ENCODE measurements at regions not wholly inside any gene's neighbourhood (a gene's known extent, or its start where the extent isn't known, plus 50 kb on each side); places are given as distances from the start of the nearest gene placed in this dataset.
"Not testable (repeated sequence)": the region's sequence is repeated elsewhere in the genome, so short reads cannot be mapped to it uniquely, and the experiment has no call there.

- H4K91ac ChIP-seq (ENCODE audit: low read depth, low read length); H3K18ac ChIP-seq (ENCODE audit: low read length); H3K27me3 ChIP-seq (ENCODE audit: insufficient read depth, low read length); H3K79me1 ChIP-seq (ENCODE audit: low read length); H3K9ac ChIP-seq (ENCODE audit: low read length); H3K36me3 ChIP-seq (ENCODE audit: control insufficient read depth in 1 of 2, insufficient read depth in 2 of 2, low read length in 2 of 2); H3K4ac ChIP-seq (ENCODE audit: low read depth, low read length); H3K27ac ChIP-seq (ENCODE audit: low read depth, low read length); H3K4me2 ChIP-seq (ENCODE audit: low read length); H2BK5ac ChIP-seq (ENCODE audit: low read depth, low read length, poor library complexity); H2AFZ ChIP-seq (ENCODE audit: insufficient read depth, low read length, poor library complexity); H3K23ac ChIP-seq (ENCODE audit: low read length); H4K12ac ChIP-seq (ENCODE audit: low read depth, low read length); H3K9me3 ChIP-seq (ENCODE audit: insufficient read depth, low read depth, low read length); H2BK12ac ChIP-seq (ENCODE audit: low read length); H3K4me1 ChIP-seq (ENCODE audit: control insufficient read depth in 1 of 2, insufficient read depth in 2 of 2, low read length in 2 of 2); H2BK120ac ChIP-seq (ENCODE audit: insufficient read depth, low read length, poor library complexity); H3K79me2 ChIP-seq (ENCODE audit: control insufficient read depth, insufficient read depth, low read length, poor library complexity); H4K8ac ChIP-seq (ENCODE audit: low read depth, low read length); H3K4me3 ChIP-seq (ENCODE audit: low read depth, low read length); DNase-seq; H3K14ac ChIP-seq (ENCODE audit: low read length); H2AK5ac ChIP-seq (ENCODE audit: low read length): not testable (repeated sequence)
- no CpG with 5 or more reads among the region's 1 CpG for WGBS (ENCODE audit: extremely low coverage, insufficient coverage, insufficient read length)
Observed at GRCh38 chr4:112838015-112838414, 201.1 kb downstream of the LARP7 start.

GRCh38 chr4:112840061-112840460 is 203.1 kb downstream of the LARP7 start:
- Histone ChIP-seq H2BK120ac (ENCODE audit: insufficient read depth, low read length, poor library complexity) (no peak overlapping the region), H3K9me3 (ENCODE audit: insufficient read depth, low read depth, low read length) (peaks cover 7% of the 10 kb centered on the region), H3K4ac (ENCODE audit: low read depth, low read length) (no peak overlapping the region), H2AFZ (ENCODE audit: insufficient read depth, low read length, poor library complexity) (no peak overlapping the region), H3K4me1 (ENCODE audit: control insufficient read depth in 1 of 2, insufficient read depth in 2 of 2, low read length in 2 of 2) (no peaks in the 10 kb centered on the region), H3K4me3 (ENCODE audit: low read depth, low read length) (no peak overlapping the region), H3K79me1 (ENCODE audit: low read length) (no peaks in the 10 kb centered on the region), H3K79me2 (ENCODE audit: control insufficient read depth, insufficient read depth, low read length, poor library complexity) (no peaks in the 10 kb centered on the region), H3K36me3 (ENCODE audit: control insufficient read depth in 1 of 2, insufficient read depth in 2 of 2, low read length in 2 of 2) (no peaks in the 10 kb centered on the region), H4K8ac (ENCODE audit: low read depth, low read length) (no peak overlapping the region), H4K91ac (ENCODE audit: low read depth, low read length) (no peak overlapping the region), H2BK5ac (ENCODE audit: low read depth, low read length, poor library complexity) (no peak overlapping the region), H3K14ac (ENCODE audit: low read length) (no peak overlapping the region), H3K27ac (ENCODE audit: low read depth, low read length) (no peak overlapping the region), H3K9ac (ENCODE audit: low read length) (no peak overlapping the region), H3K18ac (ENCODE audit: low read length) (no peak overlapping the region), H3K27me3 (ENCODE audit: insufficient read depth, low read length) (no peaks in the 10 kb centered on the region), H2BK12ac (ENCODE audit: low read length) (no peak overlapping the region), H3K23ac (ENCODE audit: low read length) (no peak overlapping the region), H2AK5ac (ENCODE audit: low read length) (no peak overlapping the region), H4K12ac (ENCODE audit: low read depth, low read length) (no peak overlapping the region), H3K4me2 (ENCODE audit: low read length) (no peak overlapping the region)
- no peak for DNase-seq

GRCh38 chr4:112840619-112841018 is 203.7 kb downstream of the LARP7 start:
- H3K23ac ChIP-seq (ENCODE audit: low read length): no peak overlapping the region
- no peak overlapping the region for H4K12ac ChIP-seq (ENCODE audit: low read depth, low read length)
- no peak overlapping the region for H3K14ac ChIP-seq (ENCODE audit: low read length)
- H2AK5ac ChIP-seq (ENCODE audit: low read length): no peak overlapping the region
- no peak overlapping the region for H2BK12ac ChIP-seq (ENCODE audit: low read length)
- no peak overlapping the region for H3K4me2 ChIP-seq (ENCODE audit: low read length)
- H3K4me3 ChIP-seq (ENCODE audit: low read depth, low read length): no peak overlapping the region
- peaks cover 7% of the 10 kb centered on the region for H3K9me3 ChIP-seq (ENCODE audit: insufficient read depth, low read depth, low read length)
- H3K79me2 ChIP-seq (ENCODE audit: control insufficient read depth, insufficient read depth, low read length, poor library complexity): no peaks in the 10 kb centered on the region
- no CpG with 5 or more reads among the region's 1 CpG for WGBS (ENCODE audit: extremely low coverage, insufficient coverage, insufficient read length)
- H2AFZ ChIP-seq (ENCODE audit: insufficient read depth, low read length, poor library complexity): no peak overlapping the region
- H3K27ac ChIP-seq (ENCODE audit: low read depth, low read length): no peak overlapping the region
- H3K36me3 ChIP-seq (ENCODE audit: control insufficient read depth in 1 of 2, insufficient read depth in 2 of 2, low read length in 2 of 2): no peaks in the 10 kb centered on the region
- DNase-seq: no peak
- H2BK5ac ChIP-seq (ENCODE audit: low read depth, low read length, poor library complexity): no peak overlapping the region
- H3K18ac ChIP-seq (ENCODE audit: low read length): no peak overlapping the region
- no peak overlapping the region for H4K91ac ChIP-seq (ENCODE audit: low read depth, low read length)
- H3K9ac ChIP-seq (ENCODE audit: low read length): no peak overlapping the region
- no peak overlapping the region for H4K8ac ChIP-seq (ENCODE audit: low read depth, low read length)
- no peaks in the 10 kb centered on the region for H3K4me1 ChIP-seq (ENCODE audit: control insufficient read depth in 1 of 2, insufficient read depth in 2 of 2, low read length in 2 of 2)
- no peak overlapping the region for H3K4ac ChIP-seq (ENCODE audit: low read depth, low read length)
- H3K27me3 ChIP-seq (ENCODE audit: insufficient read depth, low read length): no peaks in the 10 kb centered on the region
- H3K79me1 ChIP-seq (ENCODE audit: low read length): no peaks in the 10 kb centered on the region
- H2BK120ac ChIP-seq (ENCODE audit: insufficient read depth, low read length, poor library complexity): no peak overlapping the region

DNA sequence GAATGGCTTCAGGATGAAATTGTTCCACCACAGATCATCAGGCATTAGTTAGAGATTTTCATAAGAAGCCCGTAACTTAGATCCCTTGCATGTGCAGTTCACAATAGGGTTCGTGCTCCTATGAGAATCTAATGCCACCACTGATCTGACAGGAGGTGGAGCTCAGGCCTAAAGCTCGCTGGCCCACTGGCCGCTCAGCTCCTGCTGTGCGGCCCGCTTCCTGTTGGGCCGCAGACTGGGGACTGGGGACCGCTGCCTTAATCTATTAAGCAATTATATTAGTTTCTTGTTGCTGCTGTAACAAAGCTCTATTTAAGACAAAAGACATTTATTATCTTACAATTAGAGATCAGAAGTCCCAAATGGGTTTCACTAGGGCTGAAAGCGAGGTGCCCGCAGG is 205.6 kb downstream of the LARP7 start:
- Histone ChIP-seq H3K79me2 (ENCODE audit: control insufficient read depth, insufficient read depth, low read length, poor library complexity) (no peaks in the 10 kb centered on the region), H4K8ac (ENCODE audit: low read depth, low read length) (no peak overlapping the region), H3K9ac (ENCODE audit: low read length) (no peak overlapping the region), H3K4me2 (ENCODE audit: low read length) (no peak overlapping the region), H3K9me3 (ENCODE audit: insufficient read depth, low read depth, low read length) (peaks cover under 1% of the 10 kb centered on the region), H4K91ac (ENCODE audit: low read depth, low read length) (no peak overlapping the region), H3K14ac (ENCODE audit: low read length) (no peak overlapping the region), H3K4me3 (ENCODE audit: low read depth, low read length) (no peak overlapping the region), H3K27ac (ENCODE audit: low read depth, low read length) (no peak overlapping the region), H2AK5ac (ENCODE audit: low read length) (no peak overlapping the region), H3K79me1 (ENCODE audit: low read length) (no peaks in the 10 kb centered on the region), H3K36me3 (ENCODE audit: control insufficient read depth in 1 of 2, insufficient read depth in 2 of 2, low read length in 2 of 2) (no peaks in the 10 kb centered on the region), H3K23ac (ENCODE audit: low read length) (no peak overlapping the region), H2BK5ac (ENCODE audit: low read depth, low read length, poor library complexity) (no peak overlapping the region), H3K4me1 (ENCODE audit: control insufficient read depth in 1 of 2, insufficient read depth in 2 of 2, low read length in 2 of 2) (no peaks in the 10 kb centered on the region), H3K18ac (ENCODE audit: low read length) (no peak overlapping the region), H2BK120ac (ENCODE audit: insufficient read depth, low read length, poor library complexity) (no peak overlapping the region), H4K12ac (ENCODE audit: low read depth, low read length) (no peak overlapping the region), H2AFZ (ENCODE audit: insufficient read depth, low read length, poor library complexity) (no peak overlapping the region), H3K27me3 (ENCODE audit: insufficient read depth, low read length) (no peaks in the 10 kb centered on the region), H3K4ac (ENCODE audit: low read depth, low read length) (no peak overlapping the region), H2BK12ac (ENCODE audit: low read length) (no peak overlapping the region)
- DNase-seq: no peak
- no CpG with 5 or more reads among the region's 10 CpGs for WGBS (ENCODE audit: extremely low coverage, insufficient coverage, insufficient read length)

- no peak overlapping the region for H4K8ac ChIP-seq (ENCODE audit: low read depth, low read length)
- H3K27ac ChIP-seq (ENCODE audit: low read depth, low read length): no peak overlapping the region
- no peak overlapping the region for H3K23ac ChIP-seq (ENCODE audit: low read length)
- H3K18ac ChIP-seq (ENCODE audit: low read length): no peak overlapping the region
- no peak overlapping the region for H2AK5ac ChIP-seq (ENCODE audit: low read length)
- H3K4me1 ChIP-seq (ENCODE audit: control insufficient read depth in 1 of 2, insufficient read depth in 2 of 2, low read length in 2 of 2): no peaks in the 10 kb centered on the region
- no peak overlapping the region for H3K4ac ChIP-seq (ENCODE audit: low read depth, low read length)
- H3K9ac ChIP-seq (ENCODE audit: low read length): no peak overlapping the region
- no peaks in the 10 kb centered on the region for H3K9me3 ChIP-seq (ENCODE audit: insufficient read depth, low read depth, low read length)
- H3K14ac ChIP-seq (ENCODE audit: low read length): no peak overlapping the region
- no peaks in the 10 kb centered on the region for H3K27me3 ChIP-seq (ENCODE audit: insufficient read depth, low read length)
- H4K91ac ChIP-seq (ENCODE audit: low read depth, low read length): no peak overlapping the region
- no peak overlapping the region for H2BK5ac ChIP-seq (ENCODE audit: low read depth, low read length, poor library complexity)
- WGBS (ENCODE audit: extremely low coverage, insufficient coverage, insufficient read length): no CpG with 5 or more reads among the region's 3 CpGs
- no peaks in the 10 kb centered on the region for H3K79me1 ChIP-seq (ENCODE audit: low read length)
- H3K4me2 ChIP-seq (ENCODE audit: low read length): no peak overlapping the region
- no peaks in the 10 kb centered on the region for H3K79me2 ChIP-seq (ENCODE audit: control insufficient read depth, insufficient read depth, low read length, poor library complexity)
- H2BK120ac ChIP-seq (ENCODE audit: insufficient read depth, low read length, poor library complexity): no peak overlapping the region
- H2BK12ac ChIP-seq (ENCODE audit: low read length): no peak overlapping the region
- no peak for DNase-seq
- no peak overlapping the region for H2AFZ ChIP-seq (ENCODE audit: insufficient read depth, low read length, poor library complexity)
- H4K12ac ChIP-seq (ENCODE audit: low read depth, low read length): no peak overlapping the region
- H3K4me3 ChIP-seq (ENCODE audit: low read depth, low read length): no peak overlapping the region
- H3K36me3 ChIP-seq (ENCODE audit: control insufficient read depth in 1 of 2, insufficient read depth in 2 of 2, low read length in 2 of 2): no peaks in the 10 kb centered on the region
Observed at GRCh38 chr4:112845386-112845785, 204.1 kb upstream of the ANK2 start.

Data from trophoblast cell (in vitro differentiated cells and primary cell).